Esophagus muscularis mucosa (tissue), 3 donors: ENCODE measurements at regions not wholly inside any gene's neighbourhood (a gene's known extent, or its start where the extent isn't known, plus 50 kb on each side); places are given as distances from the start of the nearest gene placed in this dataset.
"Not testable (repeated sequence)": the region's sequence is repeated elsewhere in the genome, so short reads cannot be mapped to it uniquely, and the experiment has no call there.

Experiments
- POLR2A ChIP-seq: fragments of 450-650 bp; IDR thresholded peaks from one replicate; pipeline ENCODE4 v1.6.1; 2017; ENCODE audit warnings: antibody characterized with exemption, moderate library complexity, mild to moderate bottlenecking, low read depth
- POLR2AphosphoS5 ChIP-seq, 2 donors: sonication (generic); formaldehyde crosslinking; IDR thresholded peaks; one replicate each; pipeline ENCODE4 v1.6.1; 2017; ENCODE audit warnings: antibody characterized with exemption in 2 of 2
- TF ChIP-seq, protein P1 (sequence below), 3 experiments: fragments of 200-600 bp in 2 of 3; fragments of 450-650 bp in 1 of 3; sonication (generic) in 2 of 3; IDR thresholded peaks; one replicate each; pipeline ENCODE4 v1.5.1; 2017 to 2019; ENCODE audit warnings: antibody characterized with exemption in 3 of 3, mild to moderate bottlenecking in 2 of 3, moderate library complexity in 1 of 3

DNA sequence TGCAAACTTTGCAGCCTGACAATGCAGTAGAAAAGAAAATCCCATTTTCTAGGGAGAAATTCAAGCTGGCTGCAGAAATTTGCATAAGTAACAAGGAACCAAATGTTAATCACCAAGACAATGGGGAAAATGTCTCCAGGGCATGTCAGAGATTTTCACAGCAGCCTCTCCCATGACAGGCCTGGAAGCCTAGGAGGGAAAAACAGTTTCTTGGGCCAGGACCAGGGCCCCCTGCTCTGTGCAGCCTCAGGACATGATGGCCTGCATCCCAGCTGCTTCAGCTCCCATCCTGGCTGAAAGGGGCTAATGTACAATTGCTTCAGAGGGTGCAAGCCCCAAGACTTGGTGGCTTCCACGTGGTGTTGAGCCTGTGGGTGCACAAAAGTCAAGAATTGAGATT is 74.8 kb upstream of the SERPINE2 start:
- TF ChIP-seq, protein P1, sequence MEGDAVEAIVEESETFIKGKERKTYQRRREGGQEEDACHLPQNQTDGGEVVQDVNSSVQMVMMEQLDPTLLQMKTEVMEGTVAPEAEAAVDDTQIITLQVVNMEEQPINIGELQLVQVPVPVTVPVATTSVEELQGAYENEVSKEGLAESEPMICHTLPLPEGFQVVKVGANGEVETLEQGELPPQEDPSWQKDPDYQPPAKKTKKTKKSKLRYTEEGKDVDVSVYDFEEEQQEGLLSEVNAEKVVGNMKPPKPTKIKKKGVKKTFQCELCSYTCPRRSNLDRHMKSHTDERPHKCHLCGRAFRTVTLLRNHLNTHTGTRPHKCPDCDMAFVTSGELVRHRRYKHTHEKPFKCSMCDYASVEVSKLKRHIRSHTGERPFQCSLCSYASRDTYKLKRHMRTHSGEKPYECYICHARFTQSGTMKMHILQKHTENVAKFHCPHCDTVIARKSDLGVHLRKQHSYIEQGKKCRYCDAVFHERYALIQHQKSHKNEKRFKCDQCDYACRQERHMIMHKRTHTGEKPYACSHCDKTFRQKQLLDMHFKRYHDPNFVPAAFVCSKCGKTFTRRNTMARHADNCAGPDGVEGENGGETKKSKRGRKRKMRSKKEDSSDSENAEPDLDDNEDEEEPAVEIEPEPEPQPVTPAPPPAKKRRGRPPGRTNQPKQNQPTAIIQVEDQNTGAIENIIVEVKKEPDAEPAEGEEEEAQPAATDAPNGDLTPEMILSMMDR (IDR thresholded peaks at IDR 0.05), result not testable (repeated sequence)
- TF ChIP-seq POLR2A; POLR2AphosphoS5 (IDR thresholded peaks at IDR 0.05): not testable (repeated sequence)
